ENCODE measurements at regions not wholly inside any gene's neighbourhood (a gene's known extent, or its start where the extent isn't known, plus 50 kb on each side); places are given as distances from the start of the nearest gene placed in this dataset.
A peak's percentile ranks its signal among the peaks of the same experiment; 100 is the strongest.

GRCh38 chr9:80720579-80720978 is 968.8 kb downstream of the TLE1 start:
- ATAC-seq, result no peak
- Histone ChIP-seq H3K9me3 (no peaks in the 10 kb centered on the region), H3K27ac (no peak overlapping the region), H3K36me3 (no peaks in the 10 kb centered on the region), H3K4me3 (no peak overlapping the region), H3K27me3 (no peaks in the 10 kb centered on the region), H3K4me1 (no peaks in the 10 kb centered on the region)
- no peak for TF ChIP-seq CTCF (IDR thresholded peaks at IDR 0.05)
- DNase-seq, result no peak
- 39 to 53% methylated on average over 1 of the region's 1 CpG for WGBS, 2 donors
- no peak for FAIRE-seq
- intact Hi-C loops (cut with DNase I), result no loop called here

- H3K27ac ChIP-seq, result no peak overlapping the region
- no peak for ATAC-seq
- TF ChIP-seq CTCF (IDR thresholded peaks at IDR 0.05), result no peak
- no peak for DNase-seq
- no peak for FAIRE-seq
- H3K27me3 ChIP-seq, result no peaks in the 10 kb centered on the region
- no peak overlapping the region for H3K4me3 ChIP-seq
- H3K9me3 ChIP-seq, result peaks cover 0 to 3% (median 0%) of the 10 kb centered on the region in 4 donors
- H3K36me3 ChIP-seq, result no peaks in the 10 kb centered on the region
- H3K4me1 ChIP-seq, result no peaks in the 10 kb centered on the region
- intact Hi-C loops (cut with DNase I), result no loop called here
Observed at GRCh38 chr9:80707120-80707519, 982.2 kb downstream of the TLE1 start.

GRCh38 chr9:80701061-80701460 is 988.3 kb downstream of the TLE1 start:
- DNase-seq (no peak), FAIRE-seq (no peak), ATAC-seq (no peak)
- H3K4me3 ChIP-seq, result no peak overlapping the region
- no peaks in the 10 kb centered on the region for H3K4me1 ChIP-seq
- no peak overlapping the region for H3K27ac ChIP-seq
- no peaks in the 10 kb centered on the region for H3K36me3 ChIP-seq
- no peaks in the 10 kb centered on the region for H3K27me3 ChIP-seq
- H3K9me3 ChIP-seq, result peaks cover 0 to 3% (median 0%) of the 10 kb centered on the region in 4 donors
- no peak for TF ChIP-seq CTCF (IDR thresholded peaks at IDR 0.05)
- intact Hi-C loops (cut with DNase I), result no loop called here

GRCh38 chr9:80699511-80699998 is 989.8 kb downstream of the TLE1 start:
- DNase-seq, result peak in 1 of 6 donors; percentile 14
- H3K27ac ChIP-seq, result no peak overlapping the region
- intact Hi-C loops (cut with DNase I), result no loop called here
- ATAC-seq, result peak in 2 of 4 donors; percentile 11 to 49
- no peaks in the 10 kb centered on the region for H3K4me1 ChIP-seq
- whole genome bisulfite sequencing, 2 donors, result 18 to 24% methylated on average over 2 of the region's 2 CpGs
- H3K36me3 ChIP-seq, result no peaks in the 10 kb centered on the region
- no peak for FAIRE-seq
- no peak overlapping the region for H3K4me3 ChIP-seq
- peaks cover 0 to 3% (median 0%) of the 10 kb centered on the region in 4 donors for H3K9me3 ChIP-seq
- no peak for TF ChIP-seq CTCF (IDR thresholded peaks at IDR 0.05)
- H3K27me3 ChIP-seq, result no peaks in the 10 kb centered on the region

GRCh38 chr9:80698725-80699410 is 990.5 kb downstream of the TLE1 start:
- no peak for DNase-seq
- 69 to 71% methylated on average over 2 of the region's 2 CpGs for WGBS, 2 donors
- FAIRE-seq, result no peak
- H3K27ac ChIP-seq, result no peak overlapping the region
- H3K4me1 ChIP-seq, result no peaks in the 10 kb centered on the region
- intact Hi-C loops (cut with DNase I), result no loop called here
- H3K27me3 ChIP-seq, result no peaks in the 10 kb centered on the region
- no peaks in the 10 kb centered on the region for H3K9me3 ChIP-seq
- ATAC-seq, result no peak
- H3K36me3 ChIP-seq, result no peaks in the 10 kb centered on the region
- H3K4me3 ChIP-seq, result no peak overlapping the region
- no peak for TF ChIP-seq CTCF (IDR thresholded peaks at IDR 0.05)

All from pancreas (tissue), 10 donors.